ENCODE measurements at regions not wholly inside any gene's neighbourhood (a gene's known extent, or its start where the extent isn't known, plus 50 kb on each side); places are given as distances from the start of the nearest gene placed in this dataset.

DNA sequence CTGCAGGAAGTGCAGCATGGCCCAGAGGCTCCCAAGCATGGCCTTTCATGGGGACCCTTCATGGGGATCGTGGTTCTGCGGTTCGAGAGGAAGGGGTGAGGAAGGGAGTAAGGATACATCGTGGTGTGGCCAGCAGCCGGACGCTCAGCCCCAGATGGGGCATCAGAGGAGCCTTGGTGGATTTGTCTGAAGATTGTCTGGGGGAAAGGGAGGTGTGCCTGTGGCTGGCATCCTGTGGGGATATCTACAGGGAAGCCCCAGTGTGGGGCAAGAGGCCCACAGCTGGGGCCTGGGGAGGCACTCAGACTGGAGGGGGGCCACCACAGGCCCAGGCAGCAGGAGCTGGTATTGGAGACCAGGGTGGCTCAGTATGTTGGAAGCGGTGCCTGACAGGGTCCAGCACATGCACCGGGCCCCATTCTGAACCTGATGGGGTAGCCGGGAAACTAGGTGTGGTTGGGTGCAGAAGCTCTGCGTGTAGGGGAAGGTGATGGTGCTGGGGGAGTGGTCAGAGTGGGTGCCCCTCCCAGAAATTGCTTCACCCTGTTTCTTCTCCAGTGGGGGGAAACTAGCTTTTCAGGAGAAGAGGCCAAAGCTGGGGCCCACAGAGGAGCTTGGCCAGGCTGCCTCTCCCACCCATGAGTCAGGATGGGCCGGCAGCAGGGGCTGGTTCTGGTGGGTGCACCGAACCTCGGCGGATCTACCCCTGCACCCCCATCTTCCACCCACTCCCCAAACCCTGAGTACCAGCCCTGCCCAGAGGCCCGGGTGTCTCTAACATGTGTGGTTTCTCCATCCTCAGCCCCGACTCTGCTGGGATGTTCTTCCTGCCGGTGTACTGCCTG is 274.4 kb upstream of the HDAC4 start:
- intact Hi-C loops (cut with micrococcal nuclease): no loop called here
- ATAC-seq (no peak), DNase-seq (no peak)

DNA sequence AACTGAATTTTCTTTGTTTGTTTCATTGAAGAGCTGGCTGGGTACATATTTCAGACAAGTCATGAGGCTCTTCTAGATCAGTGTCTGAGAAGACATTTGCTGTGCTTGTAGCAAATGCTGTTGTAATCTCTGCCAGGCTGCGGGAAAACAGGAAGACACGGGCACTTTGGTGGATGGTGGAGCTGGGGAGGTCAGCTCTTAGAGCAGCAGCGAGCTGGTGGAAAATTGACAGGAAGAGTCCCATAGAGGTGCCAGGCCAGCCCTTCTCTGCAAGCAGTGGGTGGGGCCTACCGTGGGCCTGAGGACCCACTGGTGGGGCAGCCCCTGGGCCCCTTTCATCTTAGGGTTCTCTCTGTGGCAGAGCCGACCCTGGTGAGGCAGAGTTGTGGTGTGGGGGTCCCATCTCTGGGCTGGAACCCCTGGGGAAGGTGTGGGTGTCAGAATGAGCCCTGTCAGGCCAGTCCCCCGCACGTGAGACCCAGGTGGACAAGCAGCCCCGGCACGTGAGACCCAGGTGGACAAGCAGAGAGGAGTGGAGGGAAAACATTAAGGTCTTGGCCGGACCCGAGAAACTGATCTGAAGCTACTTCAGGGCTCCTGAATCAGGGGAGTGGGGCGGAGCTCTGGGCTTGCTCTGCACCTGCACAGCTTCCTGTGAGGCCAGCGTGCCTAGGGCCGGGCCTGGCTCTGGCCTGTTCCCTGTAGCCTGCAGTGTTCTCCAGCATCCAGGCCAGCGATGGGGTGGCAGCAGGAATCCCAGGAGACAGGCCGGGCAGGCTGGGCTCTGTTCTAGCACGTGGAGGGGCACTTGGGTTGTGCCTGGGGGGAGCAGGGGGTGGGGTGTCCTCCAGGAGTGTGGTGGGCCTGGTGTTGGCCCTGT is 273.5 kb upstream of the HDAC4 start:
- no peak for DNase-seq
- intact Hi-C loops (cut with micrococcal nuclease): no loop called here
- ATAC-seq: no peak

DNA sequence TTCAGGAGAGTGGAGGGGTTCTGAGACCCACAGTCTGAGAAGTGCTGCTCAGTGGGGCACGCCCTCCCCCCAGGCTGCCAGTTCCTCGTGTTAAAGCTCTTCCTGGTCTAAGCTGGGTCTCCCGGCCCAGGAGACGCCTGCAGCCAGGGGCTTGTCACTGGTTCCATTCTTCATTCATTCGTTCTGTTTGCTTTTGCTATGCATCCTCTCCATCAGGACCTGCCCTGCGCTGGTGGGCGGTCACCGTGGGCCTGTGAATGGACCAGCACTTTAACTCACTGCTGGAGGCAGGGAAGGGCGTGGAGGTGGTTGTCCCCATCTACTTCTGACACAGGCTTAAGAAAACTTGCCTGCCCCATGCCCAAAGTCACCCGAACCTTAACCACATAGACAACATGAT is 272.8 kb upstream of the HDAC4 start:
- DNase-seq: no peak
- no peak for ATAC-seq
- intact Hi-C loops (cut with micrococcal nuclease): no loop called here

DNA sequence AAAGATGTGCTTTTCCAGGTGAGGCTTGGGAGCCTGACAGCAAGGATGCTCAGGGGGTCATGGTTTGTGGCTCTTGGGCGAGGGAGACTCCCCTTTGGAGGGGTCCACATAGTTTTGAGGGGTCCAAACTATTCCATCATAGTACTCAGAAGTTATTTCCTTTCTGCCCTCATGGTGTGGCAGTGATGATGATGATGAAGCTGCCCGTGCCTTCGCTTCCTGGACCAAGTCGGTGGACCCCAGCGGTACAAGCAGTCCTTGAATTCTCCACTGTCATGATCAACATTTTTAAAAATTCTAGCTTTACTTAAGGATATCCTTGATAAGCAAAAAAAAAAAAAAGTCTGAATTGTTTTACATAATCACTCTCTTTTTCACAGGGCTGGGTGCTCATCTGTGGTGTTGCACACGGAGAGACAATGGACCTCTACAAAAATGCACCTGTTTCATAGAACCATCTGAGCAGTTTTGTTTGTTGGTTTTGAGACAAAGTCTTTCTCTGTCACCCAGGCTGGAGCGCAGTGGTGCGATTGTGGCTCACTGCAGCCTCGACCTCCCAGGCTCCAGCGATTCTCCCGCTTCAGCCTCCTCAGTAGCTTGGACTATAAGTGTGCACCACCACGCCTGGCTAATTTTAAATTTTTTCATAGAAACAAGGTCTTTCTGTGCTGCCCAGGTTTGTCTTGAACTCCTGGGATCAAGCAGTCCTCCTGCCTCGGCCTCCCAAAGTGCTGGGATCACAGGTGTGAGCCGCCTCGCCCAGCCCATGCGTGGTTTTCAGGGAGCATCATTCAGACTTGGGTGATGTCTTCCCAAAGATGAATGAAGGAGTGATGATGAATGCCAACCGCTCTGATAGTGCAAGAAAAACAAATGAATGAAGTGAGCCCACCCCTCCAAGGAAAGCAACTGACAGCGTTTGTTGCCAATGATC is 271.4 kb upstream of the HDAC4 start:
- ATAC-seq (no peak), DNase-seq (no peak)
- intact Hi-C loops (cut with micrococcal nuclease): no loop called here

DNA sequence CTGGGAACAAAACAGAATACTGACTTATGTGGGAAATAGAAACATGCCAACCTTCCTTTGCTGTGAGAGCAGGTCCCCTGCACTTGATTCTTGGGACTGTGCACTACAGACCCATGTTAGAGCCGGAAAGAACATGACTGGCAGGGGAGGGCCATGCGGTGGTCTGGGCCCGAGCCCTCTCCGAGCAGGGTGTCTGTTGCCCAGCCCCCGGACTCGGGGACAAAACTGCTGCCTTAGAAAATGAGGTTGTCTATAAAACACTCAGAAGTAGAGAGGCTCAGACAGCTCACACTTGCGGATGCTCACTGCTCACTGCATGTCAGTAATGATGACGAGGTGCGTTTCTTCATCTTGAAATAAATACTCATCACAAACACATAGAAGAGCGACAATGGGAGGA is 270.7 kb upstream of the HDAC4 start:
- DNase-seq: no peak
- intact Hi-C loops (cut with micrococcal nuclease): no loop called here
- ATAC-seq: no peak

DNA sequence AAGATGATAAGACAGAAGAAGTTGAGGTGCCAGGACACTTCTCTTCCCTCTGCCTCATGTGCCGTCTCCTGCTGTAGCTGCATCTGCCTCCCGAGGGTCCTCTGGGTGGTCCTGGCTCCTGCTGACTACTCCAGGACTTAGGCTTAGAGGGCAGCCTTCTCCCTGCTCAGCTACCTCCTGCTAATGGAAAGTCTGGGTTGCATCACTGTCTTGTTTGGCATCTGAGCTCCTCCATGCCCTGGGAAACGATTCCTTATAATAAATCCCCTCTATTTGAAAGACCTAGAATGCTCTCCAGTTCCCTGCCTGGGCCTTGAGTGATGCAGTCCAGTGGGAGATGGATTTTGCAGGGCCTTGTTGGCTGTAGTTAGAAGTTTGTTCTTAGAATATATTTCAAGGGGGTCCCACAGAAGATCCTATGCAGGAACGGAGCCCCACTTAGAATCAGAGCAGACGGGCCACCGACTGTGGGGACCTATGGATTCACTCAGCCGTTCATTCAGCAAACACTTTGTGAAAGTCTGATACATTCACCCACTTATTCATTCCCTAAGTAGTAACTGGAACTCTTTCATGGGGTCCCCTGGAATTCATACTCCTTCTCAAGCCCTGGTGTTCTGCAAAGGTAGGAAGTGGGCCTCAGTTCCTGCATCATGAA is 269.8 kb upstream of the HDAC4 start:
- intact Hi-C loops (cut with micrococcal nuclease): no loop called here
- DNase-seq (no peak), ATAC-seq (no peak)

DNA sequence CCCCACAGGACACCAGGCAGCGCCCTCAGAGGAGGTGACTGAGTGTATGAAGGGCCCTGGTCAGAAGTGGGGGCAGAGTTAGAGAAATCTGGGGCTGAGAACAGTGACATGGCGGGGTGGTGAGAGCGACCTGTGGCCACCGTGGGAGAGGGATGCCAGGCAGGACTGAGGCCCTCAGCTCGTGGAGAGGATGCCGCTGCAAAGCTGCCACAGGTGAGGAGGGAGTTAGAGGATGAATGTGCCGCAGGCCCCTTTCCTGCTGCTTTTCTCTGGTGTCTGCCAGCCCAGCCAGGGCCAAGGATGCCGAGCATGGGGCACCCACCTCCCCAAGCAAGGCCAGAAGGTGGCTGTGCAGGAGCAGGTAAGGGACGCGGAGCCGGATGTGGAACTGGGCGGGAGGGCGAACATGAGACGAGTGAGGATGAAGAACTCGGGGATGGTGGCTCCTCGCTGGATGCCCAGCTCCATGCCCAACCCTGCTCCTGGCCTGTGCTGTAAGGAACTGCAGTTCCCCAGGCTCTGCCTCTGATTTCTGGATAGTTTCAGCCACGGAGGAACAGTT is 269.2 kb upstream of the HDAC4 start:
- ATAC-seq (no peak), DNase-seq (no peak)
- intact Hi-C loops (cut with micrococcal nuclease): no loop called here

DNA sequence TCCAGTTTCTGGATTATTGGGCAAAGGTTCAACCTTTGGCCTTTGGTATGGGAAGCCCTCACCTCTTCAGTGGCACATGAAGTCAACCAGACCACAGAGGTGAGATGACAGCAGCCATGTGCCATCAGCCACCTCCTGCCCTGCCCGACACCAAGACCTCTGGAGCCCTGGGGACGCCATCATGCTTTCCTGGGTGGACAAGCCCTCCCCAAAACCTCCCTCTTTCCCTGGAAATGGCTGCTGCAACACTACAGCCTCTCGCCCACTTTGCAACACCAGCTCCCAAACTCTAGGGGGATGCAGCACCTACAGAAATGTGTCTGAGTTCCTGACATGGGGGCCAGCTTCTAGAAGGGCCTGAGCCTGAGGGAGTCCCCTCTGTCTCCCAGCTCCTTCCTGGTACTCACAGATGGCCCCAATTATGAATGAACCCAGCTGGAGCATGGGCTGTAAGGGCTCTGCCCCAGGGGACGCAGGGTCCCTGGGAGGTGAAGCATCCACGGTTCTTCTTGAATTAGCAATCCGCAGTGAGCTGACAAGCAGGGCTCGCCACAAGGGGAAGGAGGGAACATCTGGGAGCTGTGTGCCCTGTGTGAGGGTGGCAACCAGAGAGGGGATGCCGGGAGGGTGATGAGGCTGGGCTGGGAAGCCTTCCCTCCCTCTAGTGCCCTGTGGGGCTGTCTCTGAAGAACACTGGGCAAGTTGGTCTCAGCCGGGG is 268.5 kb upstream of the HDAC4 start:
- no peak for ATAC-seq
- intact Hi-C loops (cut with micrococcal nuclease): no loop called here
- no peak for DNase-seq

DNA sequence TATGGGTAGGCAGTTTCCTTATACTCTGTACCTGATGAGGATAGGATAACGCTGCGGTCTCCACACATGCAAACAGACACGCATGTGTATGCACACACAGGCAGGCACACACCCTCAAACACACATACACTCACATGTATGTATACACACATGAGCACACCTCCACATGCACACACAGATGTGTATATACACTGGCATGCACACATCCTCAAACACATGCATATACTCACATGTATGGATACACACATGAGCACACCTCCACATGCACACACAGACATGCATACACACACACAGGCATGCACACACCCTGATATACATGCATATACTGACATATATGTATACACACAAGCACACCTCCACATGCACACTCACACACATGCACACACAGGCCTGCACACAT is 267.8 kb upstream of the HDAC4 start:
- DNase-seq (no peak), ATAC-seq (no peak)
- intact Hi-C loops (cut with micrococcal nuclease): no loop called here

DNA sequence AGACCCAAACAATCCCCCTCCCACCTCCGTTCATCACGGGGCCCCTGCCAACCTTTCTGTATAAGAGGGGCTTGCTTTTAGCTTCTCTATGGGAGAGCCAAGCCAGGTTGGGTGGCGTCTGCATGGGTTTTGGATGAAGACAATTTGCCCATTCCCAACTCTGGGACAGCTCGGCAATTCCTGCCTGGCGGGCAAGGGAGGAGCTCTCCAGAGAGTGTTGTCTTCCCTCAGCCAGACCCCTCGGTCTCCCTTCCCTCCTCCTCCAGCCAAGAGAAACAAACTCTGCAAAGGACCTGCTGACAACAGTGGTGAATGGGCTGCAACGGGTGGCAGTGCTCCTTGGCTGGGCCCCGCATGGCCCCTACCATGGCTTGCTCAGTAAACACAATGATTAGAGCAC is 267.2 kb upstream of the HDAC4 start:
- intact Hi-C loops (cut with micrococcal nuclease): no loop called here
- DNase-seq (no peak), ATAC-seq (no peak)

DNA sequence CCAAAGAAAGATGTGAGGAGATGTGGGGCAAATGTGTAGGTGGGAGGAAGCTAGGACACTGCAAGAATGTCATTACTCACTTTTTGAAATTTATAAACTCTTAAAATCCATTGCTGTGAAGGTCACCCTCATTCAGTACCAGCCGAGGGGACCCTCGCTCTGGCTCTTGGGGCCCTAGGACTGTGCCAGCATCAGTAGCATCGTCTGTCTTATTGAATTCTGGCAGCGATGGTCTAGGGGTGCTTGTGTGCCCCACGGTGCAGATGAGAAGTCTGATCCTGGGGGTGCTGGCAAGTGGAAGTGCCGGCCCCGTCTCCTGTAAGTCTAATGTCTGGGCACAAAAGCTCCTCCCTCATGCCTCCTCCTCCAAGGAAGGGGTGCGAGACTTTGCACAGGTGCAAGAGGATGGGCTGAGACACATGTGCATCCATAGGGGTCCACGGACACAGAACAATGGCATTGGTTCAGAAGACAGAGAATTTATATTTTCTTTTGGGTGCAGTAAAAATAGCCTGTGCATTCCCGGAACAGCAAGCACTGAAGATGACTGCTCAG is 266.7 kb upstream of the HDAC4 start:
- DNase-seq (no peak), ATAC-seq (no peak)
- intact Hi-C loops (cut with micrococcal nuclease): no loop called here

DNA sequence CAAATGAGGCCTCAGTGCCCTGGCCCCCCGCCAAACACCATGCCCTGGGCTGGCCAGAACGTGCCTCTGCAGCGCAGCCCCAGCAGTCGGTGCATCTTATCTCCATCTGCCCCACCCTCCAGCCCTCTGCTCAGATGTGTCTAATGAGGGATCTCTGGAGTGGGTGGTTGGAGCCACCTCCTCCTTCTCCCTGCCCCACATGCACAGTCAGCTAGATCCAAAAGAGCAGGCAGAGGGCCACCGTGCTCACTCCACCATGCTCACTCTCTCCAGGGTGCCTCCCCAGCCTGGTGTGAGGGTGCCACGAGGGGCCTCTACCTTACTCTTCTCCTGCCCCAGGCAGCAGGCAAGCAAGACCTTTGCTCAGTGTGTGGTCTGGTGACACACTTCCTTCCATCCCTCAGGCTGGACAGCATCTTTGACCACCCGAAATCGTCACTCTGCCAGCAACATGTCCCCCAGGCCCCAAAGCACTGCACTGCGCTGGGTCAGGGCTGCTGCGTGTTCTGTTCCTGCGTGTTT is 266.1 kb upstream of the HDAC4 start:
- ATAC-seq (no peak), DNase-seq (no peak)
- intact Hi-C loops (cut with micrococcal nuclease): no loop called here

DNA sequence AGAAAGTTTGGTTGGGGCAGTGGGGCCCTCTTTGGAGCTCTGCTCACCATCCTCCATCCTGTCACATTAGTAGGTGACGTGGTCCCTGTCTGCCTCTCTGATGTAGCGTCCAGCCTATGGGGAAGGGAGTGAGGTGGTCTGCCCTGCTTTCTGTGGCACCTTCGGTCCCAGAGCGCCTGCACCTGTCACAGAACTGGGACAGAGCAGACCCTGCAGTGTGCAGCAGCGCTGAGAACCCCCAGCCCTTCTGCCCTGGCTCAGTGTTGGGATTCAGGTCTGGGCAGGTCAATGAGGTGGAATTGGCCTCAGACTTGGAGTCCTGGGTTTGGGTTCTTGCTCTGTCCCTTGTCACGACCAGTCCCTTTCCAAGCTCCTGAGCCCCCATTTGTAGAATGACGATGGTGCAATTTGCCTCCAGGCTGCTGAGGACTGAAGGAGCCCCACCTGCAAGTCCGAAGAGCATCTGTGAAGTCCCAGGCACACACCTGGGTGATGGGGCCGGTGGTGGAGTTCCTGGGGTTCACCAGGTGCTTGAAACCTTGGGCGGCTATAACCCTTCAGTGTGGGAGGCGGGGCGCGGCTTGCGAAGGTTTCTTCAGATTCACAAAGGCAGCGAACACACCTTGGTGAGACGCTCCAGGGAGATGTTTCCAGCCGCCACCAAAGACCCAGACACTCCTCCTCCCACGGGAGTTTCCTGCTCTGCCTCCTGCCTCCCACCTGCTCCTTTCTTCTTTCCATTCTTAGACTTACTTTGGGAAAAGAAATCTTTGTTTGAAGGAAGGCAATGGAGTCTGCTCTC is 265.4 kb upstream of the HDAC4 start:
- intact Hi-C loops (cut with micrococcal nuclease): no loop called here
- DNase-seq (no peak), ATAC-seq (no peak)

DNA sequence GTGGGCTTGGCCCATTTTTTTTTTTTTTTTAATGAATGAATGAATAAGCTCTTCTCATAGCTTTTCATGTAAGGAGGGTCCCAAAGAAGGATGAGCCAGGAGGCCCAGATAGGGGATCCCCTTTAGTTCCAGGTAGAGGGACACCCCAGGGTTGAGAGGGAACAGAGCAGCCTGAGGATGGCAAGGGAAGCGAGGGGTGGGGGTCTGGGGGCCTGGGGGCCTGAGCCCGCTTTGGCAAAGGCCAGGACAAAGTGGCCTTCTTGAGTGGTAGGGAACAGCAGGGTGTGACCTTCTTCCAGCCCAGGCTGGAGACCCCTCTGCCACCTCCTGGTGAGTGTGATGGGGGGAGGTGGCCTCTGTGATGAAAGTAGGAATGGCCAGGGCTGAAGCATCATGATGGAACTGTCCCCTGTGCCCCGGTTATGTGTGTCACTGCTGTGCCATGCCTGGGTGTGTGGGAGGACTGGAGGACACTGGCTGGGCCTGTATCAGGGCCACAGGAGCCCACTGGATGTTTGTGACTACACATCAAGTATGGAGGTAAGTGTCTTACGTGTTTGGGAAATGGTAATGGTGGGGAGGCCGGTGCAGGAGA is 263.5 kb upstream of the HDAC4 start:
- DNase-seq (no peak), ATAC-seq (no peak)
- intact Hi-C loops (cut with micrococcal nuclease): no loop called here

DNA sequence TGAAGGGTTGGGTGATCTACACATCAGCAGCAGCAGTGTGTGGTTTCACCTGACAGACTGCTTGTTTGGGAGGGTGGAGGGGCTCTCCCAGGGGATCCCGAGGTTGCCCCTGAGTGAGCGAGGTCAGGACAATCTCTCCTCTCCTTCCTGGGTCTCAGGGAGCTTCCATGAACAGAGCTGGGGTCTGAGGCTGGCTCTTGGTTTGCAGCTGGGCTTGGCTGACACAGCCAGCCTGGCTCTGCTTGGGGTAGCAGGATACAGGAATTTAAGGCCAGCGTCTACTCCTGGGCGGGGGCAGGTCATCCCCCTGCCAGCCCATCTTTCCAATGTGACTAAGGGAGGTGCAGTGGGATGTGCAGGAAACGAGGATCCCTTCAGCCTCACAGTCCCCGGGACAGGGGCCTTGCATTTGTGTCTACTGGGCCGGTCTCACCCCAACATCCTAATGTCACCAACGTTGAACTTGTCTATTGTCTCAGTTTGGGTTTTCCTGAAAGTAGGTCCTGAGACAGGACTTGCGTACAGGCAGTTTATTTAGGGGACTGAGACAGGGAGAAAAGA is 262.6 kb upstream of the HDAC4 start:
- DNase-seq (no peak), ATAC-seq (no peak)
- intact Hi-C loops (cut with micrococcal nuclease): no loop called here

DNA sequence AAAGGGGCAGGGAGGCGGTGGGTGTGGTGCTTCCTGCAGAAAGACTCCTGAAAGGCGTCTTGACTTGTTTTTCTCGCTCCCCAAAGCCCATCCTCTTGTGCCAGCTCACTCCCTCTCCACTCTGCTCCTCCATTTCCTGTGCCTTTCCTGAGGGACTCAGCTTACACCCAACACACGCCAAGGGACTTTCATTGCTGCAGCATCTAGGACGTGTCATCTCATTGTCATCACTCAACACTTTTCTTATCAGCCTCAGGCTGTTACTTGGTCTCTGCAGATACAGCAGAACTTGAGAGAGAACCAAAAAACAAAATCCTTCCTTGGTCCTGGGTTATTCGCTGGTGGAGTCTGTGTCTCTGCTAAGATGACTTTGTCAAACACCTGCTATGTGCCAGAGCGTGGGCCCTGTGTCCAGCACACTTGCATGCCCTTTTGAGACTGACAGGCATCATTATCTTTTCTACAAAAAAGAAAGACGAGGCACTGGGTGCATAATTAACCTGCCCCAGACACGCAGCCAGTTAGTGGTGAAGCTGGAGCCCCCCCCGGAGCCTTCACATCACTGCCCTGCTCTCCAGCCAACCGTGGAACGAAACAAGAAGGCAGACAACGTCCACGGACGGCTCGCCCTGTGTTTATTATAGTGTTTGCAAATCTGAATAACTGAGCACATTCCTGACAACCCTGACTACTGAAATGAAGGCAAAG is 261.7 kb upstream of the HDAC4 start:
- intact Hi-C loops (cut with micrococcal nuclease): no loop called here
- no peak for DNase-seq
- no peak for ATAC-seq

All from left ventricle myocardium superior (tissue), 1 donor.